ENCODE measurements at regions not wholly inside any gene's neighbourhood (a gene's known extent, or its start where the extent isn't known, plus 50 kb on each side); places are given as distances from the start of the nearest gene placed in this dataset.
"Not testable (repeated sequence)": the region's sequence is repeated elsewhere in the genome, so short reads cannot be mapped to it uniquely, and the experiment has no call there.

DNA sequence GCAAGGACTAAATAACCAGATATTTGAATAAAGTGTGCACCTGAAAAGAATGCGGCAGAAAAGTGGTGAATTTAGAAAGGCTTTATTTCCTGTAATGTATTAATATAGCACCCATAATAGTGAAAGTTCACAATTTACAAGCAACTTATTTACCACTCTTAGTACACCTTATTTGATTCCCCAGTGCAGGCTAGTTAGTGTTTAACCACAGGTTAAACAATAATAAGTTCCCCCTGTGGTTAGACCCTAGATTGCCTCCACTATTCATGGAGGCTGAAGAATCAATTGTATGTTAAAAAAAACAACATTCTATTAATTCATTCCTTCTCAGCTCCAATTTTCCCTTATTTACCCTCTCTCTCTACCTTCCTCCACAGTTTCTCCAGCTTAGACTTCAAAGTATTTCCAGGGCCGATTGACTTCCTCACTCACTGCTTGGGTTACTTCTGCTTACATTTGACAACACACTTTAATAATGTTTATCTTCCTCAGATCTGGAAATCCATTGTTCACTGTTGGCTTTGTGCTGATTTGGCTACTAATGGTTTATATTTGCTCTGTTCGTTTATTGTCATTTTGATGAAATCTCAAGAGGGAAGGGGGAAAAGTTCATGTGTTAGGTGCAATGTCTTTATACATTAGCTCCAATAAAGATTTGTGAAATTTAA is 796.3 kb downstream of the BRINP3 start:
- Histone ChIP-seq H3K4me3 (ENCODE audit: low read length) (no peak overlapping the region), H3K36me3 (ENCODE audit: control insufficient read depth, insufficient read depth, low read length) (no peaks in the 10 kb centered on the region), H3K4me1 (ENCODE audit: control insufficient read depth, insufficient read depth, low read length) (no peaks in the 10 kb centered on the region), H3K27ac (ENCODE audit: low read length) (no peak overlapping the region), H3K9me3 (ENCODE audit: control insufficient read depth, insufficient read depth, low read length) (no peaks in the 10 kb centered on the region), H3K27me3 (ENCODE audit: control insufficient read depth, insufficient read depth, low read length) (no peaks in the 10 kb centered on the region)
- WGBS (ENCODE audit: insufficient coverage, insufficient read length) = no CpG with 5 or more reads among the region's 3 CpGs
- no peak for DNase-seq (ENCODE audit: low read depth, low spot score)

DNA sequence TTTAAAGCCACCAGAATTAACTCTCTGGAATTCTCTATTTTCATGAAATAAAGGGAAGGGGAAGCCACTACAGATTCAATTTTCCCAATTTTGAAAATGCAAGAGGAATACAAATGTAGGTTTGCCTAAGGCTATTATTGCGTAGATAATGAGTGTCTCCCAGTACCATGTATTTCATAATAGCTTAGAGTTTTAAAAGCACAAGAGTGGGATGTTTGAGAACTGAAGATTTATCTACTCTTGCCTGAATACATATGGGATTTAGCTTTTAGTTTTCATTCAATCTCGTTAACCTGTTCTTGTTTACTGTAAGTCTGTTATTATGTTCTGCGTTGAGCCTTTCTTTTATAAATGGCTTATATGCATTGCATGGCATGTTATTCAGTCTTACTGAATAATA is 795.1 kb downstream of the BRINP3 start:
- H3K27ac ChIP-seq (ENCODE audit: low read length) = no peak overlapping the region
- H3K27me3 ChIP-seq (ENCODE audit: control insufficient read depth, insufficient read depth, low read length) = no peaks in the 10 kb centered on the region
- WGBS (ENCODE audit: insufficient coverage, insufficient read length) = no CpG with 5 or more reads among the region's 3 CpGs
- H3K36me3 ChIP-seq (ENCODE audit: control insufficient read depth, insufficient read depth, low read length) = no peaks in the 10 kb centered on the region
- DNase-seq (ENCODE audit: low read depth, low spot score) = no peak
- H3K4me1 ChIP-seq (ENCODE audit: control insufficient read depth, insufficient read depth, low read length) = no peaks in the 10 kb centered on the region
- no peaks in the 10 kb centered on the region for H3K9me3 ChIP-seq (ENCODE audit: control insufficient read depth, insufficient read depth, low read length)
- no peak overlapping the region for H3K4me3 ChIP-seq (ENCODE audit: low read length)

DNA sequence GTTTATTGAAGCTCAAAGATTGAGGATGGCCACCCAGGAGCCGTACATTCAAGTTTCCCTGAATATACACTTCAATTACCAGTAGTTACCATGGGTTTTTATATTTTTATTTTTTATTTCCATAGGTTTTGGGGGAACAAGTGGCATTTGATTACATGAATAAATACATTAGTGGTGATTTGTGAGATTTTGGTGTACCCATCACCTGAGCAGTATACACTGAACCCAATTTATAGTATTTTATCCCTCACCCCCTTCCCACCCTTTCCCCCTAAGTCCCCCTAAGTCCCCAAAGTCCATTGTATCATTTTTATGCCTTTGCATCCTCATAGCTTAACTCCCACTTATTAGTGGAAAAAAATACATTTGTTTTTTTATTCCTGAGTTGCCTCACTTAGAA is 791.4 kb downstream of the BRINP3 start:
- H3K4me3 ChIP-seq (ENCODE audit: low read length) = no peak overlapping the region
- H3K9me3 ChIP-seq (ENCODE audit: control insufficient read depth, insufficient read depth, low read length) = no peaks in the 10 kb centered on the region
- H3K36me3 ChIP-seq (ENCODE audit: control insufficient read depth, insufficient read depth, low read length) = no peaks in the 10 kb centered on the region
- H3K27ac ChIP-seq (ENCODE audit: low read length) = no peak overlapping the region
- no peaks in the 10 kb centered on the region for H3K4me1 ChIP-seq (ENCODE audit: control insufficient read depth, insufficient read depth, low read length)
- no peaks in the 10 kb centered on the region for H3K27me3 ChIP-seq (ENCODE audit: control insufficient read depth, insufficient read depth, low read length)
- WGBS (ENCODE audit: insufficient coverage, insufficient read length) = no CpG with 5 or more reads among the region's 1 CpG
- DNase-seq (ENCODE audit: low read depth, low spot score) = no peak

GRCh38 chr1:189693140-189693539 is 784.5 kb downstream of the BRINP3 start:
- Histone ChIP-seq H3K9me3 (ENCODE audit: control insufficient read depth, insufficient read depth, low read length) (no peaks in the 10 kb centered on the region), H3K27ac (ENCODE audit: low read length) (no peak overlapping the region), H3K4me3 (ENCODE audit: low read length) (no peak overlapping the region), H3K4me1 (ENCODE audit: control insufficient read depth, insufficient read depth, low read length) (no peaks in the 10 kb centered on the region), H3K36me3 (ENCODE audit: control insufficient read depth, insufficient read depth, low read length) (no peaks in the 10 kb centered on the region), H3K27me3 (ENCODE audit: control insufficient read depth, insufficient read depth, low read length) (no peaks in the 10 kb centered on the region)
- no CpG with 5 or more reads among the region's 2 CpGs for WGBS (ENCODE audit: insufficient coverage, insufficient read length)
- DNase-seq (ENCODE audit: low read depth, low spot score) = no peak

DNA sequence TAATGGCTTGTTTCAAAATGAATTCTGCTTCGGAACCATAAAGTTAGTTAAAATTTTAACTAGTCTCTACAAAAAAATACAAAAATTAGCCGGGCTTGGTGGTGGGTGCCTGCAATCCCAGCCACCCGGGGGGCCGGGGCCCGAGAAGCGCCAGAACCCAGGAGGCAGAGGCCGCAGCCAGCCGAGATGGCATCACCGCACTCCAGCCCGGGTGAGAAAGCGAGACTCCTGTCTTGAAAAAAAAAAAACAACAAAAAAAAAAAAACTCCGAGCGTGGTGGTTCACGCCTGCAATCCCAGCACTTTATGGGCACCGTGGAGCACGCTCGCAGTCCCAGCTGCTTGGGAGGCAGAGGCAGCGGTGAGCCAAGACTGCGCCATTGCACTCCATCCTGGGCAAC is 781.4 kb downstream of the BRINP3 start:
- DNase-seq (ENCODE audit: low read depth, low spot score) = no peak
- WGBS (ENCODE audit: insufficient coverage, insufficient read length) = no CpG with 5 or more reads among the region's 19 CpGs
- Histone ChIP-seq H3K9me3 (ENCODE audit: control insufficient read depth, insufficient read depth, low read length) (no peaks in the 10 kb centered on the region), H3K36me3 (ENCODE audit: control insufficient read depth, insufficient read depth, low read length) (no peaks in the 10 kb centered on the region), H3K27me3 (ENCODE audit: control insufficient read depth, insufficient read depth, low read length) (no peaks in the 10 kb centered on the region), H3K27ac (ENCODE audit: low read length) (no peak overlapping the region), H3K4me1 (ENCODE audit: control insufficient read depth, insufficient read depth, low read length) (no peaks in the 10 kb centered on the region), H3K4me3 (ENCODE audit: low read length) (no peak overlapping the region)

GRCh38 chr1:189697113-189697512 is 780.6 kb downstream of the BRINP3 start:
- H3K36me3 ChIP-seq (ENCODE audit: control insufficient read depth, insufficient read depth, low read length) = no peaks in the 10 kb centered on the region
- no peak overlapping the region for H3K4me3 ChIP-seq (ENCODE audit: low read length)
- DNase-seq (ENCODE audit: low read depth, low spot score) = no peak
- no peaks in the 10 kb centered on the region for H3K9me3 ChIP-seq (ENCODE audit: control insufficient read depth, insufficient read depth, low read length)
- no peaks in the 10 kb centered on the region for H3K27me3 ChIP-seq (ENCODE audit: control insufficient read depth, insufficient read depth, low read length)
- WGBS (ENCODE audit: insufficient coverage, insufficient read length) = no CpG with 5 or more reads among the region's 22 CpGs
- no peak overlapping the region for H3K27ac ChIP-seq (ENCODE audit: low read length)
- H3K4me1 ChIP-seq (ENCODE audit: control insufficient read depth, insufficient read depth, low read length) = no peaks in the 10 kb centered on the region

DNA sequence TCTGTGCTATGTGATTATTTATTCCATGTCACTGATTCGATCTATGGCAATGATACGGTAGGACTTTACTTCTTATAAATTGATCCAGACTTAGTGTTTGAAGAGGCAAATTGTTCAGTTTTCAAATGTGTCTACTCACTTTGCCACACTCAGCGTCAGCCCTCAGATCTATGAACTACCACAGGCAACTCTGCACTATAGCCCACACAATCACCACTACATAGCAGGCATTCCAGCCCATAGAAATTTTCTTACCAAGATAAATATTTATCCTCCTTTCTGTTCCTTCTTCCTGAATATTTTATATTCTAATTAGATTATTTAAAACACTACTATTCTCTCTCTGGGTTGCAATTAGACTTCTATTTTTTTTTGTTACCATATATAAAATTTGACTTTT is 776.1 kb downstream of the BRINP3 start:
- no CpG with 5 or more reads among the region's 3 CpGs for WGBS (ENCODE audit: insufficient coverage, insufficient read length)
- H3K27ac ChIP-seq (ENCODE audit: low read length) = no peak overlapping the region

GRCh38 chr1:189706594-189706993 is 771.1 kb downstream of the BRINP3 start:
- Histone ChIP-seq H3K36me3 (ENCODE audit: control insufficient read depth, insufficient read depth, low read length) (no peaks in the 10 kb centered on the region), H3K9me3 (ENCODE audit: control insufficient read depth, insufficient read depth, low read length) (no peaks in the 10 kb centered on the region), H3K27me3 (ENCODE audit: control insufficient read depth, insufficient read depth, low read length) (no peaks in the 10 kb centered on the region), H3K27ac (ENCODE audit: low read length) (no peak overlapping the region), H3K4me1 (ENCODE audit: control insufficient read depth, insufficient read depth, low read length) (no peaks in the 10 kb centered on the region), H3K4me3 (ENCODE audit: low read length) (no peak overlapping the region)
- no CpG with 5 or more reads among the region's 1 CpG for WGBS (ENCODE audit: insufficient coverage, insufficient read length)
- no peak for DNase-seq (ENCODE audit: low read depth, low spot score)

More for the DNA sequence above, 776.1 kb downstream of the BRINP3 start:
- Histone ChIP-seq H3K4me1 (ENCODE audit: control insufficient read depth, insufficient read depth, low read length) (no peaks in the 10 kb centered on the region), H3K36me3 (ENCODE audit: control insufficient read depth, insufficient read depth, low read length) (no peaks in the 10 kb centered on the region), H3K9me3 (ENCODE audit: control insufficient read depth, insufficient read depth, low read length) (no peaks in the 10 kb centered on the region), H3K27me3 (ENCODE audit: control insufficient read depth, insufficient read depth, low read length) (no peaks in the 10 kb centered on the region), H3K4me3 (ENCODE audit: low read length) (no peak overlapping the region)
- no peak for DNase-seq (ENCODE audit: low read depth, low spot score)

GRCh38 chr1:189708674-189709073 is 769.0 kb downstream of the BRINP3 start:
- Histone ChIP-seq H3K36me3 (ENCODE audit: control insufficient read depth, insufficient read depth, low read length) (no peaks in the 10 kb centered on the region), H3K27me3 (ENCODE audit: control insufficient read depth, insufficient read depth, low read length) (no peaks in the 10 kb centered on the region), H3K4me3 (ENCODE audit: low read length) (no peak overlapping the region), H3K9me3 (ENCODE audit: control insufficient read depth, insufficient read depth, low read length) (no peaks in the 10 kb centered on the region), H3K27ac (ENCODE audit: low read length) (no peak overlapping the region), H3K4me1 (ENCODE audit: control insufficient read depth, insufficient read depth, low read length) (no peaks in the 10 kb centered on the region)
- peak; percentile 25 for DNase-seq (ENCODE audit: low read depth, low spot score)
- WGBS (ENCODE audit: insufficient coverage, insufficient read length) = no CpG with 5 or more reads among the region's 3 CpGs

DNA sequence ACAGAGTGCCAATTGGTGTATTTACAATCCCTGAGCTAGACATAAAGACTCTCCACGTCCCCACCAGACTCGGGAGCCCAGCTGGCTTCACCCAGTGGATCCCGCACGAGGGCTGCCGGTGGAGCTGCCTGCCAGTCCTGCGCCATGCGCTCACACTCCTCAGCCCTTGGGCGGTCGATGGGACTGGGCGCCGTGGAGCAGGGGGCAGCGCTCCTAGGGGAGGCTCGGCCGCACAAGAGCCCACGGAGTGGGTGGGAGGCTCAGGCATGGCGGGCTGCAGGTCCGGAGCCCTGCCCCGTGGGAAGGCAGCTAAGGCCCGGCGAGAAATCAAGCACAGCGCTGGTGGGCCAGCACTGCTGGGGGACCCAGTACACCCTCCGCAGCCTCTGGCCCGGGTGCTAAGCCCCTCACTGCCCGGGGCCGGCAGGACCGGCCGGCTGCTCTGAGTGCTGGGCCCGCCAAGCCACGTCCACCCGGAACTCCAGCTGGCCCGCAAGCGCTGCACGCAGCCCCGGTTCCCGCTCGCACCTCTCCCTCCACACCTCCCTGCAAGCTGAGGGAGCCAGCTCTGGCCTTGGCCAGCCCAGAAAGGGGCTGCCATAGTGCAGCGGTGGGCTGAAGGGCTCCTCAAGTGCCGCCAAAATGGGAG is 759.4 kb downstream of the BRINP3 start:
- H3K9me3 ChIP-seq (ENCODE audit: control insufficient read depth, insufficient read depth, low read length); H3K27me3 ChIP-seq (ENCODE audit: control insufficient read depth, insufficient read depth, low read length); H3K4me3 ChIP-seq (ENCODE audit: low read length); H3K27ac ChIP-seq (ENCODE audit: low read length); DNase-seq (ENCODE audit: low read depth, low spot score); H3K36me3 ChIP-seq (ENCODE audit: control insufficient read depth, insufficient read depth, low read length); H3K4me1 ChIP-seq (ENCODE audit: control insufficient read depth, insufficient read depth, low read length): not testable (repeated sequence)
- no CpG with 5 or more reads among the region's 38 CpGs for WGBS (ENCODE audit: insufficient coverage, insufficient read length)

- DNase-seq (ENCODE audit: low read depth, low spot score) = no peak
- H3K4me1 ChIP-seq (ENCODE audit: control insufficient read depth, insufficient read depth, low read length) = no peaks in the 10 kb centered on the region
- H3K27ac ChIP-seq (ENCODE audit: low read length) = no peak overlapping the region
- no peaks in the 10 kb centered on the region for H3K27me3 ChIP-seq (ENCODE audit: control insufficient read depth, insufficient read depth, low read length)
- no peaks in the 10 kb centered on the region for H3K9me3 ChIP-seq (ENCODE audit: control insufficient read depth, insufficient read depth, low read length)
- no CpG with 5 or more reads among the region's 4 CpGs for WGBS (ENCODE audit: insufficient coverage, insufficient read length)
- H3K4me3 ChIP-seq (ENCODE audit: low read length) = no peak overlapping the region
- no peaks in the 10 kb centered on the region for H3K36me3 ChIP-seq (ENCODE audit: control insufficient read depth, insufficient read depth, low read length)
Observed at GRCh38 chr1:189726806-189727205, 750.9 kb downstream of the BRINP3 start.

Data from iPS DF 6.9 (cell line).